Psoas muscle (tissue), 7 donors: ENCODE measurements at regions not wholly inside any gene's neighbourhood (a gene's known extent, or its start where the extent isn't known, plus 50 kb on each side); places are given as distances from the start of the nearest gene placed in this dataset.

Experiments used
- ATAC-seq, 4 donors: fragments of 200-7000 bp; cut with Tn5 transposase; one replicate each; pipeline ENCODE4 v1.9.1; 2020; ENCODE audit warnings: moderate library complexity in 3 of 4, mild to moderate bottlenecking in 2 of 4
- DNase-seq, 2 donors: peaks; one replicate each; pipeline ENCODE4 v3.0.0-alpha.2; 2020
- H3K27ac ChIP-seq: fragments of 200-600 bp; one replicate; pipeline ENCODE4 v1.8.0; 2022
- H3K27me3 ChIP-seq, 3 donors: fragments of 200-600 bp in 1 of 3; one replicate each; pipeline versions ENCODE4 v1.6.1 to v1.8.0; 2013 to 2022; ENCODE audit warnings: low read length in 2 of 3, mild to moderate bottlenecking in 2 of 3, moderate library complexity in 1 of 3; ENCODE audit not compliant: insufficient read depth in 3 of 3
- H3K36me3 ChIP-seq, 2 donors: fragments of 200-600 bp in 1 of 2; one replicate each; pipeline versions ENCODE4 v1.6.1 to v1.8.0; 2013 to 2022; ENCODE audit warnings: low read depth in 1 of 2, mild to moderate bottlenecking in 1 of 2, moderate library complexity in 1 of 2; ENCODE audit not compliant: insufficient read depth in 1 of 2
- H3K4me1 ChIP-seq: fragments of 200-600 bp; one replicate; pipeline ENCODE4 v1.8.0; 2022
- H3K4me3 ChIP-seq: fragments of 200-600 bp; one replicate; pipeline ENCODE4 v1.8.0; 2022; ENCODE audit warnings: mild to moderate bottlenecking
- H3K9me3 ChIP-seq: fragments of 200-600 bp; one replicate; pipeline ENCODE4 v1.8.0; 2022
- WGBS, 3 donors: extraction: QIAGEN DNeasy Blood & Tissue Kit; methylation state at CpG; one replicate each; pipeline versions ENCODE4 v1.1.6 to v1.1.7; 2013; 5-methylcytosine and 5-hydroxymethylcytosine counted together
- intact Hi-C, 2 donors: fragments of 100-400 bp; cut with DNase I; formaldehyde crosslinking; loops; one replicate each; pipeline versions ENCODE4 v1.11.0 to v1.14.2; 2022
- TF ChIP-seq, protein P1 (sequence below): fragments of 200-600 bp; IDR thresholded peaks from one replicate; pipeline ENCODE4 v1.8.0; 2022; ENCODE audit warnings: antibody characterized with exemption
- donor health status: healthy with polysubstance abuse.
- donor health status: DM: no; HTN: no; CAD: no; lungs with moderate emphysema.
- donor health status: Bipolar disorder and iron deficiency.
- donor health status: healthy.
- donor health status: DM: yes; HTN: yes; CAD: no.
- donor health status: DM: no; HTN: no; CAD: no.
- donor health status: DM: yes; HTN: yes; CAD: no.

DNA sequence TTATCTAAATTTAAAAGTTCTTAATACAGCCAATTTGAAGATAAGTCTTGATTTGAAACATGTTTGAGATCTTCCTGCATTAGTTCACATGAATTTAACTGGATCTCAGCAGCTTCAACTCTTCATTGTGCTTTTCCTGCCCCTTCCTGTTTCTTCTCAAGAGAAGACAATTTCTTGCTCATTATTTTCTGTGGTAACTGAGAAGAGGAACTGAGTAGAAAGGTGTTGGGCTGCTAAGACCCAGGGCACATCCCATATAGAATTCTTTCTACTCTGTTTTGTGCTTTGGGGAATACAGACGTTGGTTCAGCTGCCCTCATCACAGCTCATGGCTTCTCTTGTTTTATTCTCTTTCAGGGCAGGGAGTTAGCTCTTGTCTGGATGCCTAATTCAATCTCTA is 110.2 kb downstream of the SNAPC1 start:
- H3K36me3 ChIP-seq = no peaks in the 10 kb centered on the region
- 45 to 69% (median 54%) methylated on average over 1 of the region's 1 CpG for WGBS, 3 donors
- peaks cover 0 to 4% (median 2%) of the 10 kb centered on the region in 3 donors for H3K27me3 ChIP-seq
- H3K4me3 ChIP-seq = no peak overlapping the region
- DNase-seq (no peak), ATAC-seq (no peak)
- TF ChIP-seq, protein P1, sequence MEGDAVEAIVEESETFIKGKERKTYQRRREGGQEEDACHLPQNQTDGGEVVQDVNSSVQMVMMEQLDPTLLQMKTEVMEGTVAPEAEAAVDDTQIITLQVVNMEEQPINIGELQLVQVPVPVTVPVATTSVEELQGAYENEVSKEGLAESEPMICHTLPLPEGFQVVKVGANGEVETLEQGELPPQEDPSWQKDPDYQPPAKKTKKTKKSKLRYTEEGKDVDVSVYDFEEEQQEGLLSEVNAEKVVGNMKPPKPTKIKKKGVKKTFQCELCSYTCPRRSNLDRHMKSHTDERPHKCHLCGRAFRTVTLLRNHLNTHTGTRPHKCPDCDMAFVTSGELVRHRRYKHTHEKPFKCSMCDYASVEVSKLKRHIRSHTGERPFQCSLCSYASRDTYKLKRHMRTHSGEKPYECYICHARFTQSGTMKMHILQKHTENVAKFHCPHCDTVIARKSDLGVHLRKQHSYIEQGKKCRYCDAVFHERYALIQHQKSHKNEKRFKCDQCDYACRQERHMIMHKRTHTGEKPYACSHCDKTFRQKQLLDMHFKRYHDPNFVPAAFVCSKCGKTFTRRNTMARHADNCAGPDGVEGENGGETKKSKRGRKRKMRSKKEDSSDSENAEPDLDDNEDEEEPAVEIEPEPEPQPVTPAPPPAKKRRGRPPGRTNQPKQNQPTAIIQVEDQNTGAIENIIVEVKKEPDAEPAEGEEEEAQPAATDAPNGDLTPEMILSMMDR = no peak
- no peaks in the 10 kb centered on the region for H3K4me1 ChIP-seq
- intact Hi-C loops = no loop called here
- H3K27ac ChIP-seq = no peak overlapping the region
- H3K9me3 ChIP-seq = no peaks in the 10 kb centered on the region

DNA sequence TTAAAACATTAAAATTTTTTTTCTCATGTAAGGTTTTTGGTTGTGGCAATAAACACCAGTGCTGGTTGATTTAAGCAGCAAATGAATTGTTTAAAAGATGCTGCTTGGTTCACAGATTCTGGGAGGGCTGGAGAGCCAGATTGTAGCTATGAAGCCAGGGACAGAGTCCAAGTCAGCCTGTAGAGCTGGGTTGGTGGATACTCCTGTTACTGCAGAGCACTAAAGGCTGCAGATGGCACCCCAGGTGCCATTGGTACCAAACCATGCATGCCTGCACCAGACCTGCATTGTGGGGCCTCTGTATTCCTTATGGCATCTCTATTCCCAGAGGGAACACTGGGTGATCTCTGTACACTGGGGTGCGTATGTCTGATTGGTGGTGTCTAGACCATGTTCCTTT is 113.3 kb downstream of the SNAPC1 start:
- intact Hi-C loops = no loop called here
- no peak for ATAC-seq
- H3K4me3 ChIP-seq = no peak overlapping the region
- 82 to 90% (median 89%) methylated on average over 1 of the region's 1 CpG for WGBS, 3 donors
- peaks cover 0 to 5% (median 2%) of the 10 kb centered on the region in 3 donors for H3K27me3 ChIP-seq
- no peaks in the 10 kb centered on the region for H3K9me3 ChIP-seq
- H3K27ac ChIP-seq = no peak overlapping the region
- no peaks in the 10 kb centered on the region for H3K36me3 ChIP-seq
- TF ChIP-seq, protein P1 = no peak
- no peaks in the 10 kb centered on the region for H3K4me1 ChIP-seq
- no peak for DNase-seq

DNA sequence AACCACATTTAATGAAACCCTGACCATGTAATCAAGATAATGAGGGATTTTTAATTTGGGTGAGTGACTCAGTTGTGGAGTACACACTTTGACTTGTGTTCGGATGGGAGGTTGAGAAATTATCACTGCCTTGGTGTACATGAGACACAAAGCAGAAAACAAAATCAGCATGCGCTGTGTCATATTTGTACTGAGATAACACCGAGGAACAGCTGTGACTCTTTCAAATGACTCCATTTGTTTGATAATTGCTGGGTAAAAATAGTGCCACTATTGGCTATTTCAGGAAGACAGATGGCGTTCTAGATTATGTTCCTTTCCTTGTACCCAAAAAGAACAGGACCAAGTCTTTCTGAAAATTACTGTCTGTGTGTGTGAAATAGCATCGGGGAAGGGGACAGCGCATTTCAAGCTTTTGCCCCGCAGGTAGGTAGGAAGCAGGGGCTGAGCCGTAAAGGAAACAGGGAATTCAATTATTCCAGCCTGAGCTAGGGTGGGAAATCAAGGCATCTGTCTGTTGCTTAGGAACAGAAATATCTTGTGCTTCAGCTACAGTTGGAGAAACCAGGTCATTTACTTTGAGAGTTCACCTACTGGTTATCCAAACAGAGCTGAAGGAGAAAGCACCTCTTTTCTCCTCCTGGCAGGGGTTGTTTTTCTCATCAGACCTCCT is 114.3 kb downstream of the SNAPC1 start:
- TF ChIP-seq, protein P1 = no peak
- Histone ChIP-seq H3K36me3 (no peaks in the 10 kb centered on the region), H3K4me1 (no peaks in the 10 kb centered on the region), H3K9me3 (no peaks in the 10 kb centered on the region), H3K27ac (no peak overlapping the region), H3K4me3 (no peak overlapping the region), H3K27me3 (peaks cover 0 to 8% (median 2%) of the 10 kb centered on the region in 3 donors)
- no peak for DNase-seq
- 65 to 77% (median 68%) methylated on average over 8 of the region's 8 CpGs for WGBS, 3 donors
- no peak for ATAC-seq
- intact Hi-C loops = no loop called here

DNA sequence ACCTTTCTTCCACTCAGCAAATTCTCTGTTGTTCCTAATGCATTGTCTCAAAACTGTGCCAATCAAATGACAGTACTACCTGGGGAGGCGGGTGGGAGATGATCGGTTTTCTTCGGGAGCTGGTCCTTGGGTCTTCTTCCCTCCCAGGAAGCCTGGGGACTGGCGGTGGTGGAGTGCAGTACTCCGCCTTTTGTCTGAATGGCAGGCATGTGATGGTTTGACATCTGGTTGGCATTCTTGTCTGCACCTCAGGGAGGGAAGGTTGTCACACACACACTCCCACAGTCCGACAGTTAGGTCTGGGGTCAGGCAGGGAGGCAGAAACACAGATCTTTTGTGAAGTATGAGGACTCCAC is 114.8 kb downstream of the SNAPC1 start:
- Histone ChIP-seq H3K27me3 (peaks cover 0 to 12% (median 2%) of the 10 kb centered on the region in 3 donors), H3K36me3 (no peaks in the 10 kb centered on the region), H3K9me3 (no peaks in the 10 kb centered on the region), H3K27ac (no peak overlapping the region), H3K4me3 (no peak overlapping the region), H3K4me1 (no peaks in the 10 kb centered on the region)
- intact Hi-C loops = no loop called here
- WGBS, 3 donors = 81 to 86% (median 85%) methylated on average over 6 of the region's 6 CpGs
- TF ChIP-seq, protein P1 = no peak
- no peak for ATAC-seq
- DNase-seq = no peak

DNA sequence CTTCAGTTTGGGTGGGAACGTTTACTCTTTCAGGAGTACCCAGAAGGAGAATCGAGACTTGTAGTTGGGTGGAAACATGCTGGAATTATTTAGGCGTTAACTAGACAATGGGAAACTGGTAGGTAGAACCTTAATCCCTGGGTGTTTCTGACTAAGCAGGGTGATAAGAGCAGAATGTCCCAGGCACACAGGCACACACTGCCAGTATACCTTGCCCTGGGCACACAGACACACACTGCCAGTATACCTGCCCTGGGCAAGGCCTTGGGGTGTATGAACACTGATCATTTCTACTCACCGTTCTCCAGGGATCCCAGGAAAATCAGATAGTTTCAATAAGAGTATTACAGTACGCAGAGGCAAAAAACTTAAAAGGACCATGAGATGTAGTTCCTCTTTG is 115.5 kb downstream of the SNAPC1 start:
- no peak for DNase-seq
- intact Hi-C loops = no loop called here
- no peaks in the 10 kb centered on the region for H3K9me3 ChIP-seq
- no peak overlapping the region for H3K4me3 ChIP-seq
- TF ChIP-seq, protein P1 = no peak
- no peak overlapping the region for H3K27ac ChIP-seq
- no peak for ATAC-seq
- 83 to 87% (median 86%) methylated on average over 5 of the region's 5 CpGs for WGBS, 3 donors
- H3K27me3 ChIP-seq = peaks cover 0 to 12% (median 2%) of the 10 kb centered on the region in 3 donors
- no peaks in the 10 kb centered on the region for H3K36me3 ChIP-seq
- no peaks in the 10 kb centered on the region for H3K4me1 ChIP-seq
